Body of pancreas (tissue), 4 donors: ENCODE measurements at regions not wholly inside any gene's neighbourhood (a gene's known extent, or its start where the extent isn't known, plus 50 kb on each side); places are given as distances from the start of the nearest gene placed in this dataset.

Experiments used
- CTCF ChIP-seq, 7 experiments: fragments of 450-650 bp in 4 of 7; fragments of 200-600 bp in 3 of 7; sonication (generic) in 3 of 7; IDR thresholded peaks; one replicate each; pipeline ENCODE4 v1.5.1; 2016 to 2019; ENCODE audit warnings: antibody characterized with exemption in 7 of 7
- POLR2A ChIP-seq, 3 donors: fragments of 450-650 bp; IDR thresholded peaks; one replicate each; pipeline ENCODE4 v1.6.1; 2016; ENCODE audit warnings: antibody characterized with exemption in 3 of 3, mild to moderate bottlenecking in 2 of 3

- TF ChIP-seq CTCF (IDR thresholded peaks at IDR 0.05): no peak
- no peak for TF ChIP-seq POLR2A (IDR thresholded peaks at IDR 0.05)
Observed at GRCh38 chr2:7888876-7889275, 793.0 kb upstream of the ID2 start.
